ENCODE measurements at regions not wholly inside any gene's neighbourhood (a gene's known extent, or its start where the extent isn't known, plus 50 kb on each side); places are given as distances from the start of the nearest gene placed in this dataset.

DNA sequence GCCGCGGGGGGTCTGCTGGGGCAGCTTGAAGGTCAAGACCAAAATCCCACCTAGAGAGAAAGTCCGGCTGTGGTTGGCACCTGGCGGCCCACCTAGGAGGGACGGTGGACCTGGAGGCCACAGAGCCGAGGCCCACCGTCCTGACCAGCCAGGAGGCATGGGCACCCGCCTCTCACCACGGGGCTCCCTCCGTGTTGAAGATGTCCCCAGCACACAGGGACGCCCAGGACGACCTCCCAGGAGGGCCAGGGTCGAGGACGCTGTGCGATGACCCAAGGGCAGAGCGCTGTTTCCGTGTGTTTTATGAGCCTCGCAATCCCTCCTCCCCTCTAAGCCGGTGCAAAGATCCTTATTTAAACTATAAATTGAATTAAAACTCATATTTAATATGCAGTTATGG lies 131.2 kb downstream of the C16orf95 start:
- Histone ChIP-seq H3K4me1 (no peaks in the 10 kb centered on the region), H3K27ac (no peak overlapping the region), H3K4me2 (no peak overlapping the region), H3K4me3 (no peak overlapping the region), H3K9me3 (peaks cover 12% of the 10 kb centered on the region)
- ATAC-seq (no peak), FAIRE-seq (no peak), DNase-seq (ENCODE audit: low read depth in 1 of 2, low spot score in 1 of 2) (no peak)
- TF ChIP-seq MYC (IDR thresholded peaks at IDR 0.05; ENCODE audit: borderline replicate concordance, low read length) (no peak), MAX (IDR thresholded peaks at IDR 0.05) (no peak), RNF2 (IDR thresholded peaks at IDR 0.05; ENCODE audit: borderline replicate concordance, low read depth) (no peak), BHLHE40 (IDR thresholded peaks at IDR 0.05; ENCODE audit: low read depth, low read length) (no peak), CHD4 (IDR thresholded peaks at IDR 0.05; ENCODE audit: borderline replicate concordance) (no peak), GATA3 (IDR thresholded peaks at IDR 0.05; ENCODE audit: borderline replicate concordance) (no peak), ESRRA (IDR thresholded peaks at IDR 0.05; ENCODE audit: borderline replicate concordance, low read length) (no peak), POLR2A (IDR thresholded peaks at IDR 0.05; ENCODE audit: low read length) (no peak), JUN (IDR thresholded peaks at IDR 0.05) (no peak)
- CTCF ChIA-PET = interaction anchor here (0.7 to 1.0 kb wide), 2 partner anchors 48 to 124 kb away, joined by 3 read pairs; no protein-coding TSS in a partner anchor
- 67% methylated on average over 14 of the region's 19 CpGs for WGBS (ENCODE audit: missing lambda C conversion rate)
- POLR2A ChIA-PET = no interaction called here

- no peak for DNase-seq (ENCODE audit: low read depth in 1 of 2, low spot score in 1 of 2)
- Histone ChIP-seq H3K9me3 (peaks cover 14% of the 10 kb centered on the region), H3K4me3 (no peak overlapping the region), H3K27ac (no peak overlapping the region), H3K4me2 (no peak overlapping the region), H3K4me1 (no peaks in the 10 kb centered on the region)
- TF ChIP-seq ZFP36 (IDR thresholded peaks at IDR 0.05; ENCODE audit: borderline replicate concordance, partially characterized antibody) (no peak), JUNB (IDR thresholded peaks at IDR 0.05) (no peak), RNF2 (IDR thresholded peaks at IDR 0.05; ENCODE audit: borderline replicate concordance, low read depth) (no peak), NR3C1 (IDR thresholded peaks at IDR 0.05) (no peak), HES2 (IDR thresholded peaks at IDR 0.05) (no peak), EHMT2 (IDR thresholded peaks at IDR 0.05; ENCODE audit: low read depth) (no peak), ESRRA (IDR thresholded peaks at IDR 0.05; ENCODE audit: borderline replicate concordance, low read length) (no peak), EP300 (IDR thresholded peaks at IDR 0.05) (no peak), ELK1 (IDR thresholded peaks at IDR 0.05; ENCODE audit: low read depth, low read length) (no peak), POLR2AphosphoS2 (conservative IDR thresholded peaks at IDR 0.05; ENCODE audit: low read length) (no peak), KDM1A (IDR thresholded peaks at IDR 0.05; ENCODE audit: low read depth) (no peak), MYC (IDR thresholded peaks at IDR 0.05; ENCODE audit: borderline replicate concordance, low read length) (no peak), CBX8 (IDR thresholded peaks at IDR 0.05) (no peak)
- CTCF ChIA-PET = interaction anchor here (0.7 kb wide), 1 partner anchor 161 kb away, joined by 3 read pairs; no protein-coding TSS in a partner anchor
- FAIRE-seq = no peak
- 83% methylated on average over 17 of the region's 17 CpGs for WGBS (ENCODE audit: missing lambda C conversion rate)
- ATAC-seq = no peak
- POLR2A ChIA-PET = no interaction called here
Measured at GRCh38 chr16:87186446-87186845, 130.7 kb downstream of the C16orf95 start.

GRCh38 chr16:87186876-87187533 lies 130.2 kb downstream of the C16orf95 start:
- WGBS (ENCODE audit: missing lambda C conversion rate) = 23% methylated on average over 9 of the region's 11 CpGs
- CTCF ChIA-PET = interaction anchor here (0.7 kb wide), 1 partner anchor 161 kb away, joined by 3 read pairs; no protein-coding TSS in a partner anchor

More at GRCh38 chr16:87186876-87187533, 130.2 kb downstream of the C16orf95 start:
- FAIRE-seq (no peak), DNase-seq (ENCODE audit: low read depth in 1 of 2, low spot score in 1 of 2) (no peak), ATAC-seq (no peak)
- H3K27ac ChIP-seq = no peak overlapping the region
- POLR2A ChIA-PET = no interaction called here
- peaks cover 14% of the 10 kb centered on the region for H3K9me3 ChIP-seq
- no peaks in the 10 kb centered on the region for H3K4me1 ChIP-seq
- H3K4me2 ChIP-seq = no peak overlapping the region
- TF ChIP-seq RNF2 (IDR thresholded peaks at IDR 0.05; ENCODE audit: borderline replicate concordance, low read depth) = no peak
- TF ChIP-seq EP300 (IDR thresholded peaks at IDR 0.05) = no peak
- TF ChIP-seq NPAS2 (CRISPR knock-in tag; IDR thresholded peaks at IDR 0.05; ENCODE audit: borderline replicate concordance) = no peak
- no peak for TF ChIP-seq NR3C1 (IDR thresholded peaks at IDR 0.05)
- TF ChIP-seq POLR2AphosphoS2 (conservative IDR thresholded peaks at IDR 0.05; ENCODE audit: low read length) = no peak
- no peak for TF ChIP-seq ATOH8 (CRISPR knock-in tag; IDR thresholded peaks at IDR 0.05; ENCODE audit: low read depth)
- TF ChIP-seq RARB (CRISPR knock-in tag; IDR thresholded peaks at IDR 0.05) = no peak
- TF ChIP-seq CBX2 (IDR thresholded peaks at IDR 0.05; ENCODE audit: borderline replicate concordance, low read depth) = no peak
- TF ChIP-seq PHF8 (IDR thresholded peaks at IDR 0.05; ENCODE audit: borderline replicate concordance, low read depth) = no peak
- TF ChIP-seq ESRRA (IDR thresholded peaks at IDR 0.05; ENCODE audit: borderline replicate concordance, low read length) = no peak
- TF ChIP-seq CHD2 (IDR thresholded peaks at IDR 0.05; ENCODE audit: low read length, partially characterized antibody) = no peak
- no peak for TF ChIP-seq JUN (IDR thresholded peaks at IDR 0.05)
- no peak overlapping the region for H3K4me3 ChIP-seq

Data from A549 (cell line).